Transverse colon (tissue), 4 donors: ENCODE measurements at regions not wholly inside any gene's neighbourhood (a gene's known extent, or its start where the extent isn't known, plus 50 kb on each side); places are given as distances from the start of the nearest gene placed in this dataset.

Experiments
- DNase-seq: peaks from one replicate; pipeline ENCODE4 v3.0.0-alpha.2; 2019
- H3K27ac ChIP-seq, 4 donors: fragments of 200-600 bp; sonication (generic); 2 replicates each; pipeline ENCODE4 v1.5.1; 2016 to 2018; ENCODE audit warnings: inconsistent platforms in 4 of 4
- H3K27me3 ChIP-seq: fragments of 200-600 bp; sonication (generic); 2 replicates; pipeline ENCODE4 v1.5.1; 2017; ENCODE audit warnings: inconsistent platforms
- H3K36me3 ChIP-seq, 4 donors: fragments of 200-600 bp; sonication (generic); 2 replicates each; pipeline ENCODE4 v1.5.1; 2017 to 2019; ENCODE audit warnings: inconsistent platforms in 4 of 4
- H3K4me1 ChIP-seq, 4 donors: fragments of 200-600 bp; sonication (generic); 2 replicates each; pipeline ENCODE4 v1.5.1; 2017 to 2020; ENCODE audit warnings: inconsistent platforms in 4 of 4
- H3K4me3 ChIP-seq, 4 donors: fragments of 200-600 bp; sonication (generic); 1 replicate in 1 of 4; 2 replicates in 3 of 4; pipeline versions ENCODE4 v1.5.1 to v1.6.1; 2017 to 2019; ENCODE audit warnings: inconsistent platforms in 4 of 4
- H3K9me3 ChIP-seq, 2 donors: fragments of 200-600 bp; sonication (generic); 2 replicates each; pipeline ENCODE4 v1.5.1; 2017 to 2019; ENCODE audit warnings: inconsistent platforms in 2 of 2
- CTCF ChIP-seq, 5 experiments: fragments of 200-600 bp in 3 of 5; fragments of 450-650 bp in 2 of 5; sonication (generic) in 3 of 5; IDR thresholded peaks; 1 replicate in 2 of 5; 2 replicates in 3 of 5; pipeline ENCODE4 v1.5.1; 2016 to 2017; ENCODE audit warnings: antibody characterized with exemption in 5 of 5, inconsistent platforms in 3 of 5, mild to moderate bottlenecking in 2 of 5, moderate library complexity in 1 of 5
- EP300 ChIP-seq: sonication (generic); formaldehyde crosslinking; IDR thresholded peaks from one replicate; pipeline ENCODE4 v1.6.1; 2017; ENCODE audit warnings: antibody characterized with exemption, low read depth
- POLR2A ChIP-seq: fragments of 450-650 bp; IDR thresholded peaks from one replicate; pipeline ENCODE4 v1.6.1; 2016; ENCODE audit warnings: antibody characterized with exemption, mild to moderate bottlenecking, moderate library complexity
- POLR2AphosphoS5 ChIP-seq, 3 donors: sonication (generic); formaldehyde crosslinking; IDR thresholded peaks; one replicate each; pipeline ENCODE4 v1.6.1; 2016; ENCODE audit warnings: antibody characterized with exemption in 3 of 3
- WGBS, 2 donors: methylation state at CpG; one replicate each; pipeline ENCODE4 v1.1.5; 2018; ENCODE audit warnings: low coverage in 1 of 2; 5-methylcytosine and 5-hydroxymethylcytosine counted together
- in situ Hi-C, 4 donors: fragments of 200-750 bp; cut with MboI; loops; one replicate each; pipeline versions ENCODE4 v1.15.0 to v1.15.1; 2017; ENCODE audit warnings: low sequenced_read_pairs in 3 of 4, low pct_ligation_motif_present in 1 of 4, low pct_unique_long_range_greater_than_20kb in 1 of 4
- intact Hi-C: fragments of 100-400 bp; cut with DNase I; formaldehyde crosslinking; loops from one replicate; pipeline ENCODE4 v1.15.1; 2023; ENCODE audit warnings: low total_unique reads

- 33 to 48% methylated on average over 1 of the region's 1 CpG for WGBS, 2 donors
- H3K27ac ChIP-seq = no peak overlapping the region
- DNase-seq = no peak
- peaks cover 0 to 6% of the 10 kb centered on the region in 2 donors for H3K9me3 ChIP-seq
- in situ Hi-C loops = no loop called here
- intact Hi-C loops = no loop called here
- H3K36me3 ChIP-seq = no peaks in the 10 kb centered on the region
- no peaks in the 10 kb centered on the region for H3K27me3 ChIP-seq
- H3K4me1 ChIP-seq = no peaks in the 10 kb centered on the region
- no peak overlapping the region for H3K4me3 ChIP-seq
- TF ChIP-seq POLR2AphosphoS5 (IDR thresholded peaks at IDR 0.05) (no peak), CTCF (IDR thresholded peaks at IDR 0.05) (no peak), EP300 (no peak), POLR2A (no peak)
Observed at GRCh38 chr17:14417336-14417735, 116.5 kb downstream of the HS3ST3B1 start.

GRCh38 chr17:14409292-14409691 lies 108.4 kb downstream of the HS3ST3B1 start:
- DNase-seq = no peak
- intact Hi-C loops (no loop called here), in situ Hi-C loops (no loop called here)
- WGBS, 2 donors = 0% methylated on average over 1 of the region's 1 CpG; no CpG with 5 or more reads in 1 of the 2 donors
- Histone ChIP-seq H3K36me3 (no peaks in the 10 kb centered on the region), H3K27ac (no peak overlapping the region), H3K4me1 (no peaks in the 10 kb centered on the region), H3K9me3 (no peaks in the 10 kb centered on the region), H3K27me3 (no peaks in the 10 kb centered on the region), H3K4me3 (no peak overlapping the region)
- TF ChIP-seq EP300 (no peak), POLR2A (no peak), CTCF (IDR thresholded peaks at IDR 0.05) (no peak), POLR2AphosphoS5 (IDR thresholded peaks at IDR 0.05) (no peak)

- Histone ChIP-seq H3K9me3 (no peaks in the 10 kb centered on the region), H3K27me3 (no peaks in the 10 kb centered on the region), H3K4me1 (no peaks in the 10 kb centered on the region), H3K27ac (no peak overlapping the region), H3K4me3 (no peak overlapping the region), H3K36me3 (no peaks in the 10 kb centered on the region)
- WGBS, 2 donors = 53 to 64% methylated on average over 2 of the region's 2 CpGs
- DNase-seq = no peak
- TF ChIP-seq CTCF (IDR thresholded peaks at IDR 0.05) = no peak
- TF ChIP-seq POLR2A = no peak
- no peak for TF ChIP-seq EP300
- no peak for TF ChIP-seq POLR2AphosphoS5 (IDR thresholded peaks at IDR 0.05)
- in situ Hi-C loops (no loop called here), intact Hi-C loops (no loop called here)
Observed at GRCh38 chr17:14407541-14407940, 106.7 kb downstream of the HS3ST3B1 start.

GRCh38 chr17:14405189-14405588 lies 104.3 kb downstream of the HS3ST3B1 start:
- no peak for TF ChIP-seq EP300
- no peak for TF ChIP-seq POLR2A
- TF ChIP-seq CTCF (IDR thresholded peaks at IDR 0.05) = no peak
- TF ChIP-seq POLR2AphosphoS5 (IDR thresholded peaks at IDR 0.05) = no peak
- no peak for DNase-seq
- no peaks in the 10 kb centered on the region for H3K36me3 ChIP-seq
- in situ Hi-C loops (no loop called here), intact Hi-C loops (no loop called here)
- no peak overlapping the region for H3K4me3 ChIP-seq
- no peaks in the 10 kb centered on the region for H3K4me1 ChIP-seq
- H3K9me3 ChIP-seq = no peaks in the 10 kb centered on the region
- 58 to 78% methylated on average over 2 to 4 of the region's 4 CpGs for WGBS, 2 donors
- no peaks in the 10 kb centered on the region for H3K27me3 ChIP-seq
- H3K27ac ChIP-seq = no peak overlapping the region
